Keratinocyte (primary cell): ENCODE measurements at regions not wholly inside any gene's neighbourhood (a gene's known extent, or its start where the extent isn't known, plus 50 kb on each side); places are given as distances from the start of the nearest gene placed in this dataset.

ENCODE experiments used
- DNase-seq: peaks from one replicate; pipeline ENCODE4 v3.0.0-alpha.2; 2011; ENCODE audit warnings: low read depth, missing footprints, low spot score
- FAIRE-seq: peaks from 2 replicates; lab custom pipeline; 2011; peaks lifted over from hg19 to GRCh38; lab: Jason Lieb, UNC
- H2AFZ ChIP-seq: 2 replicates; pipeline ENCODE4 v1.6.0; 2012; ENCODE audit warnings: low read length, control low read depth, inconsistent platforms; ENCODE audit not compliant: control insufficient read depth
- H3K27ac ChIP-seq: 2 replicates; pipeline ENCODE4 v1.5.1; 2011; ENCODE audit warnings: low read length; ENCODE audit not compliant: control insufficient read depth, insufficient read depth
- H3K27me3 ChIP-seq: 3 replicates; pipeline ENCODE4 v1.6.0; 2011; ENCODE audit warnings: low read length; ENCODE audit not compliant: control insufficient read depth, insufficient read depth; ENCODE audit errors: extremely low read depth
- H3K36me3 ChIP-seq, 2 experiments: 2 replicates in 1 of 2; 3 replicates in 1 of 2; pipeline ENCODE4 v1.5.1; 2011; ENCODE audit warnings: low read length in 2 of 2, mild to moderate bottlenecking in 1 of 2; ENCODE audit not compliant: control insufficient read depth in 2 of 2, insufficient read depth in 2 of 2; ENCODE audit errors: extremely low read depth in 1 of 2
- H3K4me1 ChIP-seq: 3 replicates; pipeline ENCODE4 v1.5.1; 2011; ENCODE audit warnings: low read length; ENCODE audit not compliant: control insufficient read depth, insufficient read depth; ENCODE audit errors: extremely low read depth
- H3K4me2 ChIP-seq: 3 replicates; pipeline ENCODE4 v1.6.0; 2011; ENCODE audit warnings: low read depth, low read length; ENCODE audit not compliant: control insufficient read depth, insufficient read depth; ENCODE audit errors: extremely low read depth
- H3K4me3 ChIP-seq, 3 experiments: fragments of 200-600 bp in 1 of 3; sonication (generic) in 1 of 3; 2 replicates in 2 of 3; 3 replicates in 1 of 3; pipeline ENCODE4 v1.5.1; 2011 to 2016; ENCODE audit warnings: low read length in 3 of 3, mild to moderate bottlenecking in 3 of 3, control low read depth in 2 of 3, inconsistent platforms in 1 of 3, low read depth in 1 of 3, mixed read lengths in 1 of 3, mixed run types in 1 of 3, moderate library complexity in 1 of 3; ENCODE audit not compliant: control insufficient read depth in 2 of 3, insufficient read depth in 2 of 3; ENCODE audit errors: extremely low read depth in 1 of 3
- H3K79me2 ChIP-seq: 2 replicates; pipeline ENCODE4 v1.6.0; 2012; ENCODE audit warnings: low read length; ENCODE audit not compliant: control insufficient read depth, insufficient read depth
- H3K9ac ChIP-seq: 3 replicates; pipeline ENCODE4 v1.6.0; 2011; ENCODE audit warnings: low read length; ENCODE audit not compliant: control insufficient read depth, insufficient read depth; ENCODE audit errors: extremely low read depth
- H3K9me1 ChIP-seq: 3 replicates; pipeline ENCODE4 v1.6.0; 2011; ENCODE audit warnings: low read length; ENCODE audit not compliant: control insufficient read depth, insufficient read depth; ENCODE audit errors: extremely low read depth
- H3K9me3 ChIP-seq: 2 replicates; pipeline ENCODE4 v1.5.1; 2012; ENCODE audit warnings: low read depth, low read length; ENCODE audit not compliant: control insufficient read depth
- H4K20me1 ChIP-seq: 3 replicates; pipeline ENCODE4 v1.6.0; 2011; ENCODE audit warnings: low read length; ENCODE audit not compliant: control insufficient read depth, insufficient read depth; ENCODE audit errors: extremely low read depth
- EZH2 ChIP-seq: IDR thresholded peaks from one replicate; pipeline ENCODE4 v1.6.1; 2012; ENCODE audit warnings: inconsistent platforms, mild to moderate bottlenecking, low read length, moderate library complexity
- dilution Hi-C: fragments of 300-500 bp; cut with MboI; formaldehyde crosslinking; loops from one replicate; pipeline ENCODE4 v1.7.0; 2020; ENCODE audit warnings: low sequenced_read_pairs; ENCODE audit not compliant: extremely low pct_ligation_motif_present
- TF ChIP-seq, protein P1 (sequence below), 3 experiments: IDR thresholded peaks in 1 of 3; conservative IDR thresholded peaks in 1 of 3; optimal IDR thresholded peaks in 1 of 3; 2 replicates in 2 of 3; 3 replicates in 1 of 3; pipeline versions ENCODE3 to v1.5.1; 2011; ENCODE audit warnings: low read length in 3 of 3, mild to moderate bottlenecking in 3 of 3, moderate library complexity in 2 of 3, control low read depth in 1 of 3, inconsistent platforms in 1 of 3; ENCODE audit not compliant: insufficient read depth in 2 of 3; ENCODE audit errors: extremely low read depth in 1 of 3

GRCh38 chr13:90526711-90527110, 820.8 kb upstream of the MIR17HG start:
- H3K9ac ChIP-seq: no peak overlapping the region
- H3K27ac ChIP-seq: no peak overlapping the region
- no peaks in the 10 kb centered on the region for H3K9me1 ChIP-seq
- no peak overlapping the region for H3K4me3 ChIP-seq
- FAIRE-seq (no peak), DNase-seq (no peak)
- no peaks in the 10 kb centered on the region for H3K27me3 ChIP-seq
- no peaks in the 10 kb centered on the region for H3K9me3 ChIP-seq
- dilution Hi-C loops: no loop called here
- H3K79me2 ChIP-seq: no peaks in the 10 kb centered on the region
- no peak overlapping the region for H3K4me2 ChIP-seq
- H2AFZ ChIP-seq: no peak overlapping the region
- TF ChIP-seq, protein P1, sequence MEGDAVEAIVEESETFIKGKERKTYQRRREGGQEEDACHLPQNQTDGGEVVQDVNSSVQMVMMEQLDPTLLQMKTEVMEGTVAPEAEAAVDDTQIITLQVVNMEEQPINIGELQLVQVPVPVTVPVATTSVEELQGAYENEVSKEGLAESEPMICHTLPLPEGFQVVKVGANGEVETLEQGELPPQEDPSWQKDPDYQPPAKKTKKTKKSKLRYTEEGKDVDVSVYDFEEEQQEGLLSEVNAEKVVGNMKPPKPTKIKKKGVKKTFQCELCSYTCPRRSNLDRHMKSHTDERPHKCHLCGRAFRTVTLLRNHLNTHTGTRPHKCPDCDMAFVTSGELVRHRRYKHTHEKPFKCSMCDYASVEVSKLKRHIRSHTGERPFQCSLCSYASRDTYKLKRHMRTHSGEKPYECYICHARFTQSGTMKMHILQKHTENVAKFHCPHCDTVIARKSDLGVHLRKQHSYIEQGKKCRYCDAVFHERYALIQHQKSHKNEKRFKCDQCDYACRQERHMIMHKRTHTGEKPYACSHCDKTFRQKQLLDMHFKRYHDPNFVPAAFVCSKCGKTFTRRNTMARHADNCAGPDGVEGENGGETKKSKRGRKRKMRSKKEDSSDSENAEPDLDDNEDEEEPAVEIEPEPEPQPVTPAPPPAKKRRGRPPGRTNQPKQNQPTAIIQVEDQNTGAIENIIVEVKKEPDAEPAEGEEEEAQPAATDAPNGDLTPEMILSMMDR (optimal IDR thresholded peaks at IDR 0.05 in 1 of 3, IDR thresholded peaks at IDR 0.05 in 1 of 3, conservative IDR thresholded peaks at IDR 0.05 in 1 of 3; ENCODE audit: extremely low read depth in 1 of 3, insufficient read depth in 2 of 3, low read length in 3 of 3): no peak
- TF ChIP-seq EZH2: no peak
- no peaks in the 10 kb centered on the region for H3K4me1 ChIP-seq
- H4K20me1 ChIP-seq: no peaks in the 10 kb centered on the region
- no peaks in the 10 kb centered on the region for H3K36me3 ChIP-seq

- Histone ChIP-seq H2AFZ (no peak overlapping the region), H3K9ac (no peak overlapping the region), H3K9me3 (no peaks in the 10 kb centered on the region), H3K4me3 (no peak overlapping the region), H3K36me3 (no peaks in the 10 kb centered on the region), H3K27me3 (no peaks in the 10 kb centered on the region), H3K27ac (no peak overlapping the region), H3K4me1 (no peaks in the 10 kb centered on the region), H3K9me1 (no peaks in the 10 kb centered on the region), H3K79me2 (no peaks in the 10 kb centered on the region), H4K20me1 (no peaks in the 10 kb centered on the region), H3K4me2 (no peak overlapping the region)
- dilution Hi-C loops: no loop called here
- DNase-seq (no peak), FAIRE-seq (no peak)
- no peak for TF ChIP-seq EZH2
- TF ChIP-seq, protein P1 (optimal IDR thresholded peaks at IDR 0.05 in 1 of 3, IDR thresholded peaks at IDR 0.05 in 1 of 3, conservative IDR thresholded peaks at IDR 0.05 in 1 of 3; ENCODE audit: extremely low read depth in 1 of 3, insufficient read depth in 2 of 3, low read length in 3 of 3): no peak
These were observed 815.7 kb upstream of the MIR17HG start for GRCh38 chr13:90531744-90532143.
